ENCODE measurements at regions not wholly inside any gene's neighbourhood (a gene's known extent, or its start where the extent isn't known, plus 50 kb on each side); places are given as distances from the start of the nearest gene placed in this dataset.

DNA sequence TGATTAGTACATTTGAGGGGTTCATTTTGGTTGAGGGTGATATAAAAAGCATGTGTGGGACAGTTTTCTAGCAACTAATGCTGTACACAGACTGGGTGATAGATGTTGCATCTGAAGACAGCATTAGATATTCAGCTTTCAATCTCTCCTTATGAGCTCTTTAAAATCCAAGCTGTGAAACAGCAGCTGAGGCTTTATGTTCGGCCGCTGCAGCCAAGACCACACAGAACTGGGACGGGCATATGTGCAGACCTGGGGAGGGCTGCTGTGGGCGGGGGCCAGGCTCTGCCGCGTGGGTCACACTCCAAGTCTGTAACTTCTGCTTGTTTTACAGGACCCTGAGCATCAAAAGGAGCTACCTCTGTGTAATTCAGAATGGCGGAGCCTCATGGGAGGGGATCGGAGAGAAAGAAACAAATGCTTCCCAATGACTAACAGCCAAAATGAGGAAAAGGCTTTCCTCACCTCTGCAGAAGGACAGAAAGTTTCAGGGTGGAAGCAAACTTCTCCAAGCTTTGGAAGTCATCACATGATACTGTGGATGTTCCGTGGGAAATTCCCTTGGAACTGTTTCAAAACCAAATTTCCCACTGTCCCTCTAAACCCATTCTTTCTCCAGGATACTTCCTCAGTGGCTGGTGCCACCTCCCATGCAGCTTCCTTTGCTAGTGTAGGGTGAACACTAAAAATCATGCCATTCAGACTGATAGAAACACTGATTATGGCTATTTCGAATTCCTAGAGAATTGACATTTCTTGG, 711.9 kb upstream of the ID2 start:
- no peak for DNase-seq (ENCODE audit: low read depth, low spot score)
- no peaks in the 10 kb centered on the region for H3K36me3 ChIP-seq (ENCODE audit: insufficient read depth, insufficient read length, low read length)

DNA sequence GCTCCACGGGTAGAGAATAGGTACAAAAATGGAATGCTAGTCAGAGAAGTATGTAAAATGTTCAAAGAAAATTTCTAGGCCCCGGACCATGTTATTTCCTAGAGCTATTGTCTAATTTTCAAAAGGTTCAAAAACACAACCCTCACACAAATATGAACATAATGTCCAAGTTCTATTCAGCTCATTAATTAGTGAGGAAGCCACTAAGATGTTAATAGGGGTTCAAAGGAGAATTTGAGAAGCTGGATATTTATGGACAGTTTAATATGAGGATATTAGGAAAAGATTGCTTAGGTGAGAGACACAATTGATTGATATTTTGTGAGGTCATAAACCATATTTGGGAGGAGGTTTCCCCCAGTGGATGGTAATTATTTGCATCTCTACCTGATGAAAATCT, 710.6 kb upstream of the ID2 start:
- DNase-seq (ENCODE audit: low read depth, low spot score) = no peak
- Histone ChIP-seq H3K9ac (ENCODE audit: insufficient read length, low read depth) (no peak overlapping the region), H3K36me3 (ENCODE audit: insufficient read depth, insufficient read length, low read length) (no peaks in the 10 kb centered on the region), H3K27me3 (ENCODE audit: insufficient read depth, insufficient read length) (no peaks in the 10 kb centered on the region), H3K9me3 (ENCODE audit: insufficient read depth, low read length) (no peaks in the 10 kb centered on the region), H3K4me3 (ENCODE audit: insufficient read length, low read depth) (no peak overlapping the region), H3K4me1 (ENCODE audit: insufficient read depth, insufficient read length) (no peaks in the 10 kb centered on the region)
- TF ChIP-seq ZNF274 (IDR thresholded peaks at IDR 0.05; ENCODE audit: low read depth, low read length) (no peak), SUZ12 (IDR thresholded peaks at IDR 0.05; ENCODE audit: extremely low read depth, insufficient read depth, insufficient read length) (no peak), YY1 (IDR thresholded peaks at IDR 0.05; ENCODE audit: insufficient read depth, insufficient read length) (no peak)

More for the DNA sequence above, 711.9 kb upstream of the ID2 start:
- Histone ChIP-seq H3K27me3 (ENCODE audit: insufficient read depth, insufficient read length) (no peaks in the 10 kb centered on the region), H3K9me3 (ENCODE audit: insufficient read depth, low read length) (no peaks in the 10 kb centered on the region), H3K4me3 (ENCODE audit: insufficient read length, low read depth) (no peak overlapping the region), H3K4me1 (ENCODE audit: insufficient read depth, insufficient read length) (no peaks in the 10 kb centered on the region), H3K9ac (ENCODE audit: insufficient read length, low read depth) (no peak overlapping the region)
- TF ChIP-seq ZNF274 (IDR thresholded peaks at IDR 0.05; ENCODE audit: low read depth, low read length) (no peak), YY1 (IDR thresholded peaks at IDR 0.05; ENCODE audit: insufficient read depth, insufficient read length) (no peak), SUZ12 (IDR thresholded peaks at IDR 0.05; ENCODE audit: extremely low read depth, insufficient read depth, insufficient read length) (no peak)

DNA sequence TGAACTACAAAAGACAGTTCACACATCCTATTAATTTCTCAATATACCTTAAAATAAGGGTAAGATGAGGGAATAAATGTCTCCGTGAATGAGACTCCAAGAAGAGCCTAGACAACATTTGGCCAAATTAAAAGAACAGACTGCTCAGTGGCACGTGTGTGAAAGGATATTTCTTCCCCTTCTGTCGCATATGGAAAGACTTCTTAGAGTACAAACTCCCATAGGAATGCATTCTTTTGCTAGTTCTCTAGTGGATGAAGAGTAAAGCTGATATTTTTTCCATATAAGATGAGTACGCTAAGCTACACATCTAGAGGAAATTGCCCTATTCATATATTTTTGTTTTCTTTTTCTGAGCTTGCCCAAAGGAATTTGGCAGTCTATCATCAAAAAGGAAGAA, 710.0 kb upstream of the ID2 start:
- H3K27me3 ChIP-seq (ENCODE audit: insufficient read depth, insufficient read length) = no peaks in the 10 kb centered on the region
- DNase-seq (ENCODE audit: low read depth, low spot score) = no peak
- no peaks in the 10 kb centered on the region for H3K36me3 ChIP-seq (ENCODE audit: insufficient read depth, insufficient read length, low read length)
- H3K9me3 ChIP-seq (ENCODE audit: insufficient read depth, low read length) = no peaks in the 10 kb centered on the region
- H3K9ac ChIP-seq (ENCODE audit: insufficient read length, low read depth) = no peak overlapping the region
- TF ChIP-seq YY1 (IDR thresholded peaks at IDR 0.05; ENCODE audit: insufficient read depth, insufficient read length) (no peak), SUZ12 (IDR thresholded peaks at IDR 0.05; ENCODE audit: extremely low read depth, insufficient read depth, insufficient read length) (no peak), ZNF274 (IDR thresholded peaks at IDR 0.05; ENCODE audit: low read depth, low read length) (no peak)
- no peaks in the 10 kb centered on the region for H3K4me1 ChIP-seq (ENCODE audit: insufficient read depth, insufficient read length)
- no peak overlapping the region for H3K4me3 ChIP-seq (ENCODE audit: insufficient read length, low read depth)

DNA sequence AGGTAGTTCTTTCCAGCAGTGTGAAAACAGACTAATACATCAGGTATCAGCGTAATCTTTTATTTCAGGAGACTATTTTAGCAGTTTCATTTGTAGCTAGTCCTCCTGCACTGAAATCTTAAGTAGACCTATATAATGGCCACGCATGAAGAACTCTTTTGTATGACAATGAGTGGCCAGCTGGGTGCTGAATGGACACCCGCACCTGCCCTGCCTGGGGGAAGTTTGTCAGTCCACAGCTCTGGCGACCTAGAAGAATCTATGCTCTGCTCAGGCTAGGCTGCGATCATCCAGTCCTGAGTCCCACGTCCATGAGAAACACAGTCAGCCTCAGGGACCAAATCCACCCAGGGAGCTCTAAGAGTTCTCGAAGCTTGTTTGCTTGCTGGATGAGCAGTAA, 709.2 kb upstream of the ID2 start:
- H3K9ac ChIP-seq (ENCODE audit: insufficient read length, low read depth) = no peak overlapping the region
- no peaks in the 10 kb centered on the region for H3K9me3 ChIP-seq (ENCODE audit: insufficient read depth, low read length)
- TF ChIP-seq ZNF274 (IDR thresholded peaks at IDR 0.05; ENCODE audit: low read depth, low read length) (no peak), SUZ12 (IDR thresholded peaks at IDR 0.05; ENCODE audit: extremely low read depth, insufficient read depth, insufficient read length) (no peak)
- no peaks in the 10 kb centered on the region for H3K27me3 ChIP-seq (ENCODE audit: insufficient read depth, insufficient read length)
- DNase-seq (ENCODE audit: low read depth, low spot score) = no peak
- H3K4me3 ChIP-seq (ENCODE audit: insufficient read length, low read depth) = no peak overlapping the region
- no peaks in the 10 kb centered on the region for H3K36me3 ChIP-seq (ENCODE audit: insufficient read depth, insufficient read length, low read length)
- no peaks in the 10 kb centered on the region for H3K4me1 ChIP-seq (ENCODE audit: insufficient read depth, insufficient read length)

DNA sequence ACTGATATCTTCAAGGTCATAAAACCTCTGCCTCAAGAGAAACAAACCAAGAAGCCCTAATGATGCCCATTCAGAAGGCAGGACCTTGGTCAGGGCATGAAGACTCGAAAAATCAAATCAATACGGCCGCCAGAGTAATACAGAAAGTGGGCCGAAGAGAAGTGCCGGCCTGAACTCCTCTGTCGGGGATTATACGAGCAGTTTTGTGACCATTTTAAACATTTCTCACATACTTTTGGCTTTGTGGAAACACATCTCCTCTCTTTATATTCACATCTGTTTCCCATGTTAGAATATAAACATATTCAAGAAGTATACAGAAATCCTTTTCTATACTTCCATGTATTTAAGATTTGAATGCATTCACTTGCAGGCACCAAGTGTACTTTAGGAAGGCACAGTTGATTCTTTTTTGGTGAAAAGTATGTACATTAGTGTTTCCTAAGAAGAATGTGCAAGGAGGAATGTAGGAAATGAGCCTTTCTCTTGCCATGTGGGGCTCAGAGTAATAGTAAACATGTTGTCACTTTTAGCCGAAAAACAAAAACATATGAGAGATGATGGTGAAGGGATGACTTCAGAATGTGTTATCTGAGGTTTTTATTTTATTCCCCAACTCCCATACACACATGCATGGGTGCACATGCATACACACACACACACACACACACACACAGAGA, 707.9 kb upstream of the ID2 start:
- H3K27me3 ChIP-seq (ENCODE audit: insufficient read depth, insufficient read length) = no peaks in the 10 kb centered on the region
- no peak overlapping the region for H3K9ac ChIP-seq (ENCODE audit: insufficient read length, low read depth)
- no peaks in the 10 kb centered on the region for H3K9me3 ChIP-seq (ENCODE audit: insufficient read depth, low read length)
- H3K4me1 ChIP-seq (ENCODE audit: insufficient read depth, insufficient read length) = no peaks in the 10 kb centered on the region
- H3K4me3 ChIP-seq (ENCODE audit: insufficient read length, low read depth) = no peak overlapping the region
- no peak for TF ChIP-seq ZNF274 (IDR thresholded peaks at IDR 0.05; ENCODE audit: low read depth, low read length)
- no peak for TF ChIP-seq YY1 (IDR thresholded peaks at IDR 0.05; ENCODE audit: insufficient read depth, insufficient read length)
- no peak for TF ChIP-seq SUZ12 (IDR thresholded peaks at IDR 0.05; ENCODE audit: extremely low read depth, insufficient read depth, insufficient read length)
- no peak for DNase-seq (ENCODE audit: low read depth, low spot score)
- no peaks in the 10 kb centered on the region for H3K36me3 ChIP-seq (ENCODE audit: insufficient read depth, insufficient read length, low read length)

DNA sequence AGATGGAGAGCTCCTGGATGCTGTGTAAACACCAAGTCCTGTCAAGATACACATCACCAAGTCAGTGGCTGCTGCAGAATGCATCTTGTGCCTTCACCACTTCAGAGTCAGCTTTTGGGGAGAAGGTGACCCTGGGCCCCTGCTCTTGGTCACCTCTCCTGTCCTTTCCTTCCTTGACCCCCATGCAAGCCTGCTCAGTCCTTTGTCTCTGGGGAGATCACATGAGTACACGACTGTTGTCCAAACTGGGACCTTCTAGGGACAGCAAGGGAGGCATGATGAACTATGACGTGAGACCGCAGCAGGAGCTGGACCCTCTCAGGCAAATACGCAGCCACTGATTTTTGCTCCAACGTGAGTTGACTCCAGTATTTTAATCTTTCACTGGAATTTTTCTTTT, 706.9 kb upstream of the ID2 start:
- Histone ChIP-seq H3K4me3 (ENCODE audit: insufficient read length, low read depth) (no peak overlapping the region), H3K9ac (ENCODE audit: insufficient read length, low read depth) (no peak overlapping the region), H3K27me3 (ENCODE audit: insufficient read depth, insufficient read length) (no peaks in the 10 kb centered on the region), H3K9me3 (ENCODE audit: insufficient read depth, low read length) (no peaks in the 10 kb centered on the region), H3K4me1 (ENCODE audit: insufficient read depth, insufficient read length) (no peaks in the 10 kb centered on the region), H3K36me3 (ENCODE audit: insufficient read depth, insufficient read length, low read length) (no peaks in the 10 kb centered on the region)
- no peak for DNase-seq (ENCODE audit: low read depth, low spot score)
- TF ChIP-seq YY1 (IDR thresholded peaks at IDR 0.05; ENCODE audit: insufficient read depth, insufficient read length) (no peak), ZNF274 (IDR thresholded peaks at IDR 0.05; ENCODE audit: low read depth, low read length) (no peak), SUZ12 (IDR thresholded peaks at IDR 0.05; ENCODE audit: extremely low read depth, insufficient read depth, insufficient read length) (no peak)

DNA sequence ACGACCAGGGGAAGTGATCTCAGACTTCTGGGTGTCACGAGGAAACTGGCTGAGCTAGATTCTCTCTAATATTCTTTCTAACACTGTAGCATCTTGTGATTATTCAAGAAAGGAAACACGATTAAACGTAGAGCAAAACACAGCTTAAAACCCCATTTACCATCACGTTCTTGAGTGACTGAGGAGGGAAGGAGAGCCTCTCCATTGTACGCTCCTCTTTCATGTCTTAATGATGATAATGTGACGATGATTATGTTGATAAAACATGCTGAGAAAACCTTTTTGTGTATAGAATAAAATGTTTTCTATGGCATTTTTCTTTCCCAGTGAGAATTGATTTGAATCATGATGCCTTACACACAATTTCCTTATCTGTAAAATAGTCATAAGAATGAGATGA, 705.6 kb upstream of the ID2 start:
- Histone ChIP-seq H3K4me1 (ENCODE audit: insufficient read depth, insufficient read length) (no peaks in the 10 kb centered on the region), H3K36me3 (ENCODE audit: insufficient read depth, insufficient read length, low read length) (no peaks in the 10 kb centered on the region), H3K27me3 (ENCODE audit: insufficient read depth, insufficient read length) (no peaks in the 10 kb centered on the region), H3K9ac (ENCODE audit: insufficient read length, low read depth) (no peak overlapping the region), H3K4me3 (ENCODE audit: insufficient read length, low read depth) (no peak overlapping the region), H3K9me3 (ENCODE audit: insufficient read depth, low read length) (no peaks in the 10 kb centered on the region)
- TF ChIP-seq SUZ12 (IDR thresholded peaks at IDR 0.05; ENCODE audit: extremely low read depth, insufficient read depth, insufficient read length) = no peak
- TF ChIP-seq YY1 (IDR thresholded peaks at IDR 0.05; ENCODE audit: insufficient read depth, insufficient read length) = no peak
- no peak for TF ChIP-seq ZNF274 (IDR thresholded peaks at IDR 0.05; ENCODE audit: low read depth, low read length)
- DNase-seq (ENCODE audit: low read depth, low spot score) = no peak

Measured in NT2/D1 (cell line).